PC-3 (cell line): ENCODE measurements at regions not wholly inside any gene's neighbourhood (a gene's known extent, or its start where the extent isn't known, plus 50 kb on each side); places are given as distances from the start of the nearest gene placed in this dataset.

Experiments used
- ATAC-seq: fragments of 200-7000 bp; cut with Tn5 transposase; 2 replicates; pipeline ENCODE4 v1.9.1; 2020; ENCODE audit warnings: mild to moderate bottlenecking, moderate library complexity
- BruUV-seq: library from RNA; stranded (reverse); fragments of 400-500 nt; replicated peaks from 2 replicates; lab custom pipeline; 2021; lab: Mats Ljungman, UMichigan
- CTCF ChIA-PET: fragments of 300-600 bp; sonication (Branson Sonifier 250); formaldehyde crosslinking; loops from one replicate; lab custom pipeline; 2022; ENCODE audit warnings: antibody characterized with exemption; lab: Charles Lee
- POLR2A ChIA-PET: fragments of 300-600 bp; sonication (Branson Sonifier 250); formaldehyde crosslinking; loops from one replicate; lab custom pipeline; 2022; ENCODE audit warnings: antibody characterized with exemption; ENCODE audit not compliant: unreplicated experiment; lab: Charles Lee
- DNase-seq: peaks from one replicate; pipeline ENCODE4 v3.0.0-alpha.2; 2015
- H2AFZ ChIP-seq: fragments of 300-600 bp; sonication (generic); 2 replicates; pipeline ENCODE4 v1.6.0; 2016; ENCODE audit warnings: antibody characterized with exemption, low read length
- H3F3A ChIP-seq: fragments of 300-600 bp; sonication (generic); one replicate; pipeline ENCODE4 v1.6.0; 2017; ENCODE audit warnings: antibody characterized with exemption, low read length, control low read depth, mild to moderate bottlenecking; ENCODE audit not compliant: unreplicated experiment
- H3K27ac ChIP-seq: fragments of 300-600 bp; sonication (generic); 2 replicates; pipeline ENCODE4 v1.5.1; 2016; ENCODE audit warnings: mild to moderate bottlenecking, low read length
- H3K27me3 ChIP-seq: fragments of 300-600 bp; sonication (generic); 2 replicates; pipeline ENCODE4 v1.6.1; 2016; ENCODE audit warnings: low read length, mixed read lengths
- H3K36me3 ChIP-seq: fragments of 300-600 bp; sonication (generic); 2 replicates; pipeline ENCODE4 v1.6.1; 2016; ENCODE audit warnings: low read depth, mixed run types, low read length, mixed read lengths
- H3K4me1 ChIP-seq: fragments of 300-600 bp; sonication (generic); 2 replicates; pipeline ENCODE4 v1.5.1; 2016; ENCODE audit warnings: low read length; ENCODE audit not compliant: insufficient read depth
- H3K4me2 ChIP-seq: fragments of 300-600 bp; sonication (generic); 2 replicates; pipeline ENCODE4 v1.6.0; 2016; ENCODE audit warnings: low read length
- H3K4me3 ChIP-seq: fragments of 300-600 bp; sonication (generic); 2 replicates; pipeline ENCODE4 v1.5.1; 2016; ENCODE audit warnings: mild to moderate bottlenecking, low read length, mixed read lengths
- H3K79me2 ChIP-seq: fragments of 300-600 bp; sonication (generic); 2 replicates; pipeline ENCODE4 v1.6.1; 2017; ENCODE audit warnings: low read length, mixed read lengths
- H3K9ac ChIP-seq: fragments of 300-600 bp; sonication (generic); 2 replicates; pipeline ENCODE4 v1.6.0; 2016; ENCODE audit warnings: mild to moderate bottlenecking, low read length
- H3K9me2 ChIP-seq: fragments of 300-600 bp; sonication (generic); replicated peaks from 2 replicates; pipeline ENCODE4 v1.6.1; 2016; ENCODE audit warnings: mixed run types, low read length, mixed read lengths
- H3K9me3 ChIP-seq: fragments of 300-600 bp; sonication (generic); 2 replicates; pipeline ENCODE4 v1.6.1; 2016; ENCODE audit warnings: low read length, mixed read lengths
- H4K20me1 ChIP-seq: fragments of 300-600 bp; sonication (generic); 2 replicates; pipeline ENCODE4 v1.6.1; 2016; ENCODE audit warnings: low read length, mixed read lengths
- EZH2 ChIP-seq: fragments of 300-600 bp; sonication (generic); IDR thresholded peaks from one replicate; pipeline ENCODE4 v1.6.1; 2017; ENCODE audit warnings: antibody characterized with exemption, mild to moderate bottlenecking, low read length; ENCODE audit not compliant: unreplicated experiment
- EZH2phosphoT487 ChIP-seq: fragments of 300-600 bp; sonication (generic); IDR thresholded peaks from 2 replicates; pipeline ENCODE4 v1.6.1; 2018; ENCODE audit warnings: mild to moderate bottlenecking, antibody characterized with exemption, low read length, borderline replicate concordance
- intact Hi-C: fragments of 100-400 bp; cut with micrococcal nuclease; formaldehyde crosslinking; loops from 2 replicates; pipeline ENCODE4 v1.9.0; 2023
- TF ChIP-seq, protein P1 (sequence below): fragments of 300-600 bp; sonication (generic); conservative IDR thresholded peaks from 2 replicates; pipeline ENCODE4 v1.5.1; 2017; ENCODE audit warnings: antibody characterized with exemption, low read depth, mild to moderate bottlenecking, low read length

DNA sequence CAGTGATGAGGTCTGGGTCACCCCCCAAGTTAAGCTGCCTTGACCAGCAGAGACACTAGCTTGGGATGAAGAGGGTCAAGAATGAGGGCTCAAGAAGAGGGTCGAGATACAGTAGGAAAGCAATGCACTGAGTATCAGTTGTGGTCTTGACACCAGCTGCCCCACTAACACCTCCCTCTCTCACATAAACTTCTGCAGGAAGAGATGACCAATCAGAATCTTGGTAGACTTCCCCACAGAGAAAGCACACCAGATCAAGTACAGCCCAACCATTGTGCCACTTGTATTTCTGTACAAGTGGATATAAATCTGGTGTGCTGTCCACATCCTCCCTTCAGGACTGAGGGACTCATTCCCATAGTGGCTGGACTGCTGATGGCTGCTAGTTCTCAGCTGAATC, 101.2 kb upstream of the ELL2 start:
- Histone ChIP-seq H4K20me1 (no peaks in the 10 kb centered on the region), H3F3A (no peaks in the 10 kb centered on the region), H2AFZ (no peak overlapping the region), H3K4me1 (peaks cover 32% of the 10 kb centered on the region), H3K27ac (no peak overlapping the region), H3K79me2 (no peaks in the 10 kb centered on the region), H3K27me3 (no peaks in the 10 kb centered on the region), H3K9me2 (no peaks in the 10 kb centered on the region), H3K9ac (no peak overlapping the region), H3K9me3 (no peaks in the 10 kb centered on the region), H3K4me2 (no peak overlapping the region), H3K36me3 (no peaks in the 10 kb centered on the region), H3K4me3 (no peak overlapping the region)
- CTCF ChIA-PET, result no interaction called here
- intact Hi-C loops, result no loop called here
- no TSS peak for BruUV-seq
- POLR2A ChIA-PET, result no interaction called here
- no peak for TF ChIP-seq EZH2
- TF ChIP-seq, protein P1, sequence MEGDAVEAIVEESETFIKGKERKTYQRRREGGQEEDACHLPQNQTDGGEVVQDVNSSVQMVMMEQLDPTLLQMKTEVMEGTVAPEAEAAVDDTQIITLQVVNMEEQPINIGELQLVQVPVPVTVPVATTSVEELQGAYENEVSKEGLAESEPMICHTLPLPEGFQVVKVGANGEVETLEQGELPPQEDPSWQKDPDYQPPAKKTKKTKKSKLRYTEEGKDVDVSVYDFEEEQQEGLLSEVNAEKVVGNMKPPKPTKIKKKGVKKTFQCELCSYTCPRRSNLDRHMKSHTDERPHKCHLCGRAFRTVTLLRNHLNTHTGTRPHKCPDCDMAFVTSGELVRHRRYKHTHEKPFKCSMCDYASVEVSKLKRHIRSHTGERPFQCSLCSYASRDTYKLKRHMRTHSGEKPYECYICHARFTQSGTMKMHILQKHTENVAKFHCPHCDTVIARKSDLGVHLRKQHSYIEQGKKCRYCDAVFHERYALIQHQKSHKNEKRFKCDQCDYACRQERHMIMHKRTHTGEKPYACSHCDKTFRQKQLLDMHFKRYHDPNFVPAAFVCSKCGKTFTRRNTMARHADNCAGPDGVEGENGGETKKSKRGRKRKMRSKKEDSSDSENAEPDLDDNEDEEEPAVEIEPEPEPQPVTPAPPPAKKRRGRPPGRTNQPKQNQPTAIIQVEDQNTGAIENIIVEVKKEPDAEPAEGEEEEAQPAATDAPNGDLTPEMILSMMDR, result no peak
- no peak for TF ChIP-seq EZH2phosphoT487
- DNase-seq (no peak), ATAC-seq (no peak)

DNA sequence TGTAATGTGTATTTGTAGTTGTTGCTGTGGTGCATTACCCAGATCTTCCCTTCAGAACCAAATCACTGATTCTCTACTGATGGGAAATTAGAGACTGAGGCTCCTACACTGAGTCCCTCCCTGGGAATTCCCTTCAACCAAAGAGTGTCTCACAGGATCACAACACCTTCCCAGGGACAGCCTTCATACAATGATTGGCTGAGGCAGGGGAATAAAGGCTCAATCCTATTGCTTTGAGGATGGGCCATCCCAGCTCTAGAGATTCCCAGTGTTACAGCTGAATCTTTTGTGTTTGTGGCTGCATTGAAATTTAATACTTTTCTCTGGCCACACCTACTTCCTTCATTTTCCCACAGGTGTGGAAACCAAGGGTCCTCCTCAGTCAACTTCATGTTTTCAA, 96.4 kb upstream of the ELL2 start:
- intact Hi-C loops, result no loop called here
- H3K27me3 ChIP-seq, result no peaks in the 10 kb centered on the region
- no peaks in the 10 kb centered on the region for H3F3A ChIP-seq
- H3K36me3 ChIP-seq, result no peaks in the 10 kb centered on the region
- no peaks in the 10 kb centered on the region for H3K4me1 ChIP-seq
- CTCF ChIA-PET, result no interaction called here
- H3K9me3 ChIP-seq, result no peaks in the 10 kb centered on the region
- H2AFZ ChIP-seq, result no peak overlapping the region
- H3K9me2 ChIP-seq, result no peaks in the 10 kb centered on the region
- no peak overlapping the region for H3K4me2 ChIP-seq
- ATAC-seq (no peak), DNase-seq (no peak)
- no peaks in the 10 kb centered on the region for H4K20me1 ChIP-seq
- no peak overlapping the region for H3K9ac ChIP-seq
- POLR2A ChIA-PET, result no interaction called here
- no peak overlapping the region for H3K27ac ChIP-seq
- no peaks in the 10 kb centered on the region for H3K79me2 ChIP-seq
- no peak for TF ChIP-seq EZH2
- TF ChIP-seq, protein P1, result no peak
- no peak for TF ChIP-seq EZH2phosphoT487
- no peak overlapping the region for H3K4me3 ChIP-seq
- no TSS peak for BruUV-seq

DNA sequence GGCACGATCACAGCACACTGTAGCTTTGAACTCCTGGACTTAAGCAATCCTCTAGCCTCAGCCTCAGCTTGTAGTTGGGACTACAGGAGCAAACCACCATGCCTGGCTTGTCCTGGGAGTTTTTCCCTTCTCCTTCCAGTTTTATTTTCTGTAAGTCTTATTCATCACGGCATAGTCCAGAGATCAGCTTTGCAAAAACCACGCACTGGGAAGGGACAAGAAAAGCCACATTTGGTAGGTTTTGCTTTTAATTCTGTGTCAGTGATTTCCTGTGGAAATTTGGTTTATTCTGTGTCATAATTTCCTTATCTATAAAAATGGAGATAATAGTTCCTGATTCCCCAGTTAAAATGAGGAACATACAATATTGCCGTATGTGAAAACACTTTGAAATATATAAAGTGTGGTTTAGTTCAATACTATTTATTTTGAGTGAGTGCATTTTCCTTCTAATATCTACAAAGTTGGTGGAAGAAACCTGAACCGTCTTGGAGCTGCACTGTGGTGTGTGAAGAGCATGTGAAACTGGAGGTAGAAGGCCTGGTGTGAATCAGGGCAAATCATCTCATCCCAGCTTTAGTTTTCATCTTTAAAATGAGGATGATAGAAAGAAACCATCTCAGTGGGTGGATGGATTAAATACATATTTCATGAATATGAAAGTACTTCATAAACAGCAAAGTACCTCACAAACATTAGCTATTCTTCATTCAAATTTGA, 92.8 kb upstream of the ELL2 start:
- Histone ChIP-seq H3K4me2 (no peak overlapping the region), H3K36me3 (no peaks in the 10 kb centered on the region), H3K4me3 (no peak overlapping the region), H3K9ac (no peak overlapping the region), H3K27ac (no peak overlapping the region), H2AFZ (no peak overlapping the region), H3K9me2 (no peaks in the 10 kb centered on the region), H3F3A (no peaks in the 10 kb centered on the region), H3K9me3 (no peaks in the 10 kb centered on the region), H3K4me1 (peaks cover 5% of the 10 kb centered on the region; the same call in 1 of the 2 replicates), H3K27me3 (no peaks in the 10 kb centered on the region), H4K20me1 (no peaks in the 10 kb centered on the region), H3K79me2 (no peaks in the 10 kb centered on the region)
- TF ChIP-seq EZH2phosphoT487 (no peak), EZH2 (no peak)
- TF ChIP-seq, protein P1, result no peak
- BruUV-seq, result no TSS peak
- POLR2A ChIA-PET, result interaction anchor here (0.6 kb wide), 1 partner anchor 193 kb away, joined by 3 read pairs; no protein-coding TSS in a partner anchor
- CTCF ChIA-PET, result interaction anchor here (0.6 kb wide), 1 partner anchor 11 kb away, joined by 3 read pairs; no protein-coding TSS in a partner anchor
- no peak for ATAC-seq
- no peak for DNase-seq
- intact Hi-C loops, result no loop called here
